Tibial artery (tissue), 4 donors: ENCODE measurements at regions not wholly inside any gene's neighbourhood (a gene's known extent, or its start where the extent isn't known, plus 50 kb on each side); places are given as distances from the start of the nearest gene placed in this dataset.
A peak's percentile ranks its signal among the peaks of the same experiment; 100 is the strongest.

Experiments
- DNase-seq, 2 donors: peaks; one replicate each; pipeline ENCODE4 v3.0.0-alpha.2; 2019
- H3K27ac ChIP-seq, 2 donors: fragments of 200-600 bp; sonication (generic) in 1 of 2; 1 replicate in 1 of 2; 2 replicates in 1 of 2; pipeline ENCODE4 v1.5.1; 2018 to 2019; ENCODE audit warnings: mild to moderate bottlenecking in 1 of 2
- H3K27me3 ChIP-seq, 2 donors: fragments of 200-600 bp; sonication (generic) in 1 of 2; one replicate each; pipeline versions ENCODE4 v1.5.1 to v1.6.0; 2016 to 2019
- H3K36me3 ChIP-seq, 3 donors: fragments of 200-600 bp; sonication (generic) in 2 of 3; one replicate each; pipeline ENCODE4 v1.5.1; 2016 to 2019; ENCODE audit warnings: mild to moderate bottlenecking in 2 of 3
- H3K4me1 ChIP-seq, 4 donors: fragments of 200-600 bp; sonication (generic) in 2 of 4; 1 replicate in 3 of 4; 2 replicates in 1 of 4; pipeline ENCODE4 v1.5.1; 2016 to 2019
- H3K4me3 ChIP-seq, 2 donors: fragments of 200-600 bp; sonication (generic) in 1 of 2; 1 replicate in 1 of 2; 2 replicates in 1 of 2; pipeline ENCODE4 v1.5.1; 2018 to 2019; ENCODE audit warnings: mild to moderate bottlenecking in 2 of 2
- H3K9me3 ChIP-seq, 3 donors: fragments of 200-600 bp; sonication (generic) in 1 of 3; one replicate each; pipeline ENCODE4 v1.5.1; 2016 to 2019
- intact Hi-C: fragments of 100-400 bp; cut with DNase I; formaldehyde crosslinking; loops from one replicate; pipeline ENCODE4 v1.15.0; 2023; ENCODE audit warnings: low total_unique reads
- TF ChIP-seq, protein P1 (sequence below), 2 experiments: fragments of 200-600 bp in 1 of 2; fragments of 450-650 bp in 1 of 2; IDR thresholded peaks; one replicate each; pipeline ENCODE4 v1.5.1; 2017 to 2019; ENCODE audit warnings: antibody characterized with exemption in 2 of 2, mild to moderate bottlenecking in 1 of 2, moderate library complexity in 1 of 2

DNA sequence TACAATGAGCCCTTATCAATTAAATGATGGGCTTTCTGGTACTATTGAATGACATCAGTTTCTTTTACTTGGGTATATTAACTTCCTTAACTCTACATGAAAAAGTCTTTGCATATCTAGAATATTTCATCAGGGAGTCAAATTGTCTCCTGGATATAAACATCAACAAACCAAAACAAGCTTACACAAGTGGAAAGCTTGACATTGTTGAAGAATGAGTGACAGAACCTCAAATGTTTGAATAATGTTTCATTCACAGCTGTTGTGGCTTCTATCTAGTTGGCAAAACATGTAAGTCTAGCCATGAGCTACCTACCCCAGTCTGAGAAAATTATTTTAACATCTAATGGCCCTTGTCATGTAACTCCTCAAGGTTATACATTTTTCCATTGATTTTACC, 604.8 kb upstream of the ADAMTS5 start:
- intact Hi-C loops: no loop called here
- Histone ChIP-seq H3K27ac (no peak overlapping the region), H3K4me1 (peaks cover 0 to 26% (median 15%) of the 10 kb centered on the region in 4 donors), H3K9me3 (no peaks in the 10 kb centered on the region), H3K36me3 (no peaks in the 10 kb centered on the region), H3K4me3 (no peak overlapping the region), H3K27me3 (no peaks in the 10 kb centered on the region)
- TF ChIP-seq, protein P1, sequence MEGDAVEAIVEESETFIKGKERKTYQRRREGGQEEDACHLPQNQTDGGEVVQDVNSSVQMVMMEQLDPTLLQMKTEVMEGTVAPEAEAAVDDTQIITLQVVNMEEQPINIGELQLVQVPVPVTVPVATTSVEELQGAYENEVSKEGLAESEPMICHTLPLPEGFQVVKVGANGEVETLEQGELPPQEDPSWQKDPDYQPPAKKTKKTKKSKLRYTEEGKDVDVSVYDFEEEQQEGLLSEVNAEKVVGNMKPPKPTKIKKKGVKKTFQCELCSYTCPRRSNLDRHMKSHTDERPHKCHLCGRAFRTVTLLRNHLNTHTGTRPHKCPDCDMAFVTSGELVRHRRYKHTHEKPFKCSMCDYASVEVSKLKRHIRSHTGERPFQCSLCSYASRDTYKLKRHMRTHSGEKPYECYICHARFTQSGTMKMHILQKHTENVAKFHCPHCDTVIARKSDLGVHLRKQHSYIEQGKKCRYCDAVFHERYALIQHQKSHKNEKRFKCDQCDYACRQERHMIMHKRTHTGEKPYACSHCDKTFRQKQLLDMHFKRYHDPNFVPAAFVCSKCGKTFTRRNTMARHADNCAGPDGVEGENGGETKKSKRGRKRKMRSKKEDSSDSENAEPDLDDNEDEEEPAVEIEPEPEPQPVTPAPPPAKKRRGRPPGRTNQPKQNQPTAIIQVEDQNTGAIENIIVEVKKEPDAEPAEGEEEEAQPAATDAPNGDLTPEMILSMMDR (IDR thresholded peaks at IDR 0.05): no peak
- DNase-seq: no peak

DNA sequence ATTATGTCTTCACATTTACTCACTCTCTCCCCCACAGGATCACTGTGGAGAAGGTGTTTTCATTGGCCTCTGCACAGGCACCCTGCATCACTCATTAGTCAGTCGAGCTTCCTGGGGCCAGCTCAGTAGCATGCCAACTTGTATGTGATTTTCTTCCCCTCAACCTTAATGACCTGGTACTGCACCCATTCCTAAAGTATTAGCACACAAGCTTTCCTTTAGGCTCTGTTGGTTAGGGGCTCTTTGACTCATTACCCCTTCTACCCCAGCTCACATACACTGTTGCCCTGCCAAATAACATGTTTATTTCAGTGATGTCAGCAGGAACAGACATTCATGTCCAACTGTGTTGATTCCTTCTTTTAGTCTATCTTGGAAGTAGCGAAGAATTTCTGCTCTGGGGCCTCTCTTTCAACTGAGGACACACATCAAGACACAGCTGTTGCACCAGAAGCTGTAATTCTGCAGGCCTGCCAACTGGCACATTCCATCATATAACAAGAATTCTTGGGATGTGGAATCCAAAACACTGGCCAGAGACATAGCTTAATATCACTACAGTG, 603.5 kb upstream of the ADAMTS5 start:
- Histone ChIP-seq H3K4me1 (peaks cover 0 to 27% (median 15%) of the 10 kb centered on the region in 4 donors), H3K4me3 (no peak overlapping the region), H3K9me3 (no peaks in the 10 kb centered on the region), H3K27me3 (no peaks in the 10 kb centered on the region), H3K36me3 (no peaks in the 10 kb centered on the region), H3K27ac (peak overlapping the region; percentile 62 to 63)
- peak; percentile 69 to 75 for DNase-seq
- TF ChIP-seq, protein P1 (IDR thresholded peaks at IDR 0.05): no peak
- intact Hi-C loops: no loop called here

DNA sequence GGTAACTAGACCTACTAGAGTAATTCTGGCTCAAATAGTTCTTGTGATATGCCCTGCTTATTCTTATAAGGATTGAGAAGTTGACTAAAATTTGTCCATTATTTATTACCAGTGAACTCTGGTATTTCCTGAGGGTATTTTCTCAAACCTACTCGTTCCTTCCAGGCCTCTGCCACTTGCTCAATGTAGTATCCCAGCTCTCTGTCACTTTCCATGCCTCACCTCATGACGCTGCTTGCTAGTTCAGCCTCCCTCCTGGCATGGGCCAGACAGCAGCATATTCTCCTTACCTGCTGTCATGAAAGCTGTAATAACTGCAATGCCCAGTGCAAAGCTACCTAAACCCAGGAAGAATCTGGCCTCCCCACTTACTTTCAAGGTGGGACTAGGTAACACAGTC, 602.9 kb upstream of the ADAMTS5 start:
- H3K4me1 ChIP-seq: peaks cover 0 to 32% (median 15%) of the 10 kb centered on the region in 4 donors
- no peaks in the 10 kb centered on the region for H3K36me3 ChIP-seq
- TF ChIP-seq, protein P1 (IDR thresholded peaks at IDR 0.05): no peak
- no peaks in the 10 kb centered on the region for H3K9me3 ChIP-seq
- H3K4me3 ChIP-seq: no peak overlapping the region
- no peak for DNase-seq
- H3K27ac ChIP-seq: peak overlapping the region; percentile 62 to 63
- no peaks in the 10 kb centered on the region for H3K27me3 ChIP-seq
- intact Hi-C loops: loop anchor here (10.0 kb wide), 1 partner anchor 715 kb away; no protein-coding TSS in a partner anchor

DNA sequence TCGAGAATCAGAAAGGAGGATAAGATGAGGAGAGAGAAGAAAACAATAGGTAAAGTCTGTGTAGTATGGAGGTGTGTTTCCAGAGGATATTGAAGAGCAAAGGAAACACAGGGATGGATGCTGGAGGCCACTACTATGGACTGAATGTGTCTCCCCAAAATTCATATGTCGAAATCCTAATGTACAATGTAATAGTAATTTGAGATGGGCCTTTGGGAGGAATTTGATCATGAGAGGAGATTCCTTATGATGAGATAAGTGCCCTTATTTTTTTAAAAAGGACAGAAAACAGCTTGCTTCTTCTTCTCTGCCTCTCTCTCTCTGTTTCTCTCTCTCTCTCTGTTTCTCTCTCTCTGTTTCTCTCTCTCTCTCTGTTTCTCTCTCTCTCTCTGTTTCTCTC, 602.2 kb upstream of the ADAMTS5 start:
- Histone ChIP-seq H3K27ac (peak overlapping the region; percentile 62 to 63), H3K27me3 (no peaks in the 10 kb centered on the region), H3K9me3 (no peaks in the 10 kb centered on the region), H3K36me3 (no peaks in the 10 kb centered on the region), H3K4me3 (no peak overlapping the region), H3K4me1 (peaks cover 0 to 36% (median 15%) of the 10 kb centered on the region in 4 donors)
- TF ChIP-seq, protein P1 (IDR thresholded peaks at IDR 0.05): no peak
- intact Hi-C loops: loop anchor here (10.0 kb wide), 1 partner anchor 714 kb away; no protein-coding TSS in a partner anchor
- DNase-seq: no peak

DNA sequence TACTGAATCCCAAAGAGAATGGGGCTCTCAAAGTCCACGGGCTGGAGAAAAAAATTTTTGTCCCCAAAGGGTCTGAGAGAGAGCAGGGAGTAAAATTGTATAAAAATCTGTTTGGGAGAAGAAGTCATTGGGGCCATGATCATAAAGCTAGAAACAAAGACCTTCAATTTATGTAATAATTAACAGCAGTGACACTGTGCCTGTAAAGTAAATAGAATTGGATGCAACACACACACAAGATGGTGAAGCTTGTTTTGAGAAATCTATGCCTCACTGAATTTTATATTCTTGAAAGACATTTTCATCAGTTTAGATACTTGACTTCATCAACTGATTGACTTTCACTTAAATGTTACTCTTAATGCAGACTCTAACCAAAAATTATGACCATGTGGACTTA, 600.5 kb upstream of the ADAMTS5 start:
- Histone ChIP-seq H3K9me3 (no peaks in the 10 kb centered on the region), H3K36me3 (no peaks in the 10 kb centered on the region), H3K4me3 (no peak overlapping the region), H3K4me1 (peaks cover 0 to 36% (median 15%) of the 10 kb centered on the region in 4 donors), H3K27ac (no peak overlapping the region), H3K27me3 (no peaks in the 10 kb centered on the region)
- TF ChIP-seq, protein P1 (IDR thresholded peaks at IDR 0.05): no peak
- intact Hi-C loops: loop anchor here (10.0 kb wide), 1 partner anchor 713 kb away; no protein-coding TSS in a partner anchor
- no peak for DNase-seq
